Hematopoietic multipotent progenitor cell treated with erythropoietin and hydrocortisone succinate and interleukin-3 and kit ligand, for 15 days (in vitro differentiated cells): ENCODE measurements at regions not wholly inside any gene's neighbourhood (a gene's known extent, or its start where the extent isn't known, plus 50 kb on each side); places are given as distances from the start of the nearest gene placed in this dataset.

ENCODE experiments used
- DNase-seq: peaks from one replicate; pipeline ENCODE4 v3.0.0-alpha.2; 2015; ENCODE audit warnings: low spot score

DNA sequence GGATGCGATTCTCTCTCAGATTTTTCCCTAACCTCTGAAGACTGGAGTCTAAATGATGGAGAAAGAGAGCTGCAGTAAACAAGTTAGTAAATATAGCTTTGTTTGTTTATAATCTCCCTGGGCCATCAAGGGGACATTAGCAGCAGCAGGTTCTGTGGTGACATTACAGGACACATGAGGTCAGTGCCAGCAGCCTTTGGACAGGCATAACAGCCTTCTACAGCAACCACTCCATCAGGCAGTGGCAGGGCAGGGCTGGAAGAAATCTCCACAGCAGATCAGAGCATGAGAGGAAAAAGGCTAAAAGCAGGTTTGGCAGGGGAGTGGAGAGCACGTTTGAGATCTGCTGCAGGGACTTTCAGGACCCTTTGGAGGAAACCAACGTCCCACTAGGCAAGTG is 127.6 kb upstream of the ACP3 start:
- DNase-seq: no peak

DNA sequence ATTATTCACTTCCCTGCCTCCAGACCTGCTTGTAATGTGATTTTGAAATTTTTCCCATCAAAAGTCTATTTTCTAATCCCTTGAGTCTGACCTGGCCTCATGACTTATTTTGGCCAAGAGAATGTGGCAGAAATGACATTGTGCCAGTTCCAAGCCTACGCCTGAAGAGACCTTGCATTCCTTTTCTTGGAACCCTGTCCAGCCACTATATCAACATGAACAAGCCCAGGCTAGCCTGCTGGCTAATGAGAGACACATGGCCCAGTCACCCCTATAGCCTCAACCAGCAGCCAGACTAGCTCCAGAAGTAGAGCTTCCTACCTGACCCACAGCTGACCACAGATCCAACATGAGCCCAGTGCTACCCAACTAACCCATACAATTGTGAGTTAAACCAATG is 121.1 kb upstream of the ACP3 start:
- DNase-seq: no peak

DNA sequence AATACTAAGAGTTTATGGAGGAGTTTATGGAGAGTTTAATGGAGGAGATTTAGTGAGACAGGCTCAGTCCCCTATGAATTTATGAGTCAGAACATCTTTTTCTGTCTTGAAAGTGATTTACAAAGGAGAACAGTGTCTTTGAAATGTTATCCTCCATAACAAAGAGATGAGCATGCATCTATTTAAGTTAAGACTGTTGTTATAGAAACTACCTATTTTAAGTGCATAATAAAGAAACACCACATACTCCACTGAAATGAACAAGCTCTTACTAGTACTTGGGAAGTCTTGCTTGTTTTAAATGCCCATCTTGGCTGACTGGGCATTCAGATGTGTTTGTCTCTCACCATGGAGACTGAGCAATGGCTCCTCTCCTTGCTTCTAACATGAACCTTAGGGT is 118.7 kb upstream of the ACP3 start:
- no peak for DNase-seq

DNA sequence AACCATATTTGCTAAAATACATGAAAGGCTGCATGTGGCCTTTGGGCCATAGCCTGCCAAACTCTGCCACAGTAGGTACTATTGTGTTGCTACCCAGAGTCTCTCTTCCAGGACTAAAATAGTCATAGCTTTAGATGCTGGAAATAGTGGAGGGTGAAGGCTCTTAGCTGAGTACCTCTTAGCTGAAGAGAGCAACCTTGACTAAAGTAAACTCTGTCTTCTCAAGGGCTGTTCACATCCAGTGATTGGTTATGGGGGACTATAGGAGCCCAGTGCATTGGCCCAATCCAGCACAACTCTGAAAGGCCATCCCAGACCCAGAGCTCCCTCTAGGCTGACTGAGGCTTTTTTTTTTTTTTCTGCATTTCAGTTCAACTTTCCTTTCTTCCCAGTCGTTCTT is 117.8 kb upstream of the ACP3 start:
- DNase-seq: no peak

DNA sequence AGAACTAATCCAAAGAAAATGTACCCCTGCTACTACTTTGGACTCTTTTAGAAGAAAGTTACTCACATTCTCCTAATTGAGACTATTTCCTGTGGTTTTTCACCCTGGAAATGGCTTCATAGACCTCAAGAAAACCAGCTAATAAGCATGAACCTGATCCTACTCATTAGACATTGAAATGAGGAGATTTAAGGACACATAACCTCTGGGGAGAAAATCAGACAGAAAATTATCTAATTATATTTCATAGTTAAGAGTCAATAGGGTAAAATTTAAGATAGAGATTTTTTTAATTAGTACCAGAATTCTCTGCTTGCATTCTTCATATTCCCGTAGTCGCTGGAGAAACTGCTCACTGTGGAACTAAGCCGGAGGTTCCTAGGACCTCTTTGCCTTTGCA is 114.6 kb upstream of the ACP3 start:
- DNase-seq: no peak

DNA sequence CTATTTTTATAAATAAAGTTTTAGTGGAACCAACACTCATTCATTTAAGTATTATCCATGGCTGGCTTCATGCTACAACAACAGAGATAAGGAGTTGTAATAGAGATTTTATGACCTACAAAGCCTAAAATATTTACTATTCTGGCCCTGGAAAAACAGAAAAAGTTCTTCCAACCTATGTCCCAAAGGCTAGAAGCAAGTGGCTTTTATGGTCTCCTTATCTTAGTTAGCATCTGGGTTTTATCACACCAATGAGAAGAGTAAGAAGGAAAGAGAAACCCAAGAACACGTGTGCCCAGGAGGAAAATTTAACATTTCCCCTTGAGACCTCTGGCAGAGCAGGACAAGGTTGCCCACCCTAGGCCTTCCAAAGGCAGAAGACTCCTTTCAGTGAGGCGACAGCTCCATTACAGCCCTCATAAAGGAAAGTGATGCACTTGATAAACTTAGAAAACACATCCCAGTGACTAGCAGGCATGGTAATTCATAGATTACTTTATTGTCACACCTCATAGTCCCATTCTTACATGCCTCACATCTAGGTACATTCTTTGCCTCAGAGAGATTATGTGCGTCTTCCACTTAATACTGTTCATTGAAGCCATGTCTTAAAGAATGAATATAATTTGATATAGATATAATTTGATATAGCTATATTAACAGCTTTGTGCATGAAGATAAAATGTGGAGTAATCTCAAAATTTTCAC is 113.2 kb upstream of the ACP3 start:
- no peak for DNase-seq

DNA sequence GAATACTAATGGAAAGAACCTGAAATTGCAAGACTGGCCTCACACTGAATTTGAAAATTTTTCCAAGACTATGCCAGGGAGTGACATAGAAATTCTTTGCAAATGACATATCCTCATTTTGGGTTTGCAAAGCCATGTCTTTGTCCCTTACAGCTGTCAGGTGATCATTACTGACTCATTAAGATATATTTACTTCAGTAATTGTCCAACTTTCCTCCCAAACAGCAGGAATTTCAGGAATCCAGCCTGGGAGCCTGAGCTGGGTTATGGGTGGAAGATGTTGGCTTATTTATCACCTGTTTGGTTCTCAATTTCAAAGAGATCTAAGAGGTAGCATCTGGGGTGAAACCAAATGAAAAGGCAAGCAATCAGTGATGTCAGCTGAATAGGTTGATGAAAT is 111.6 kb upstream of the ACP3 start:
- DNase-seq: no peak

DNA sequence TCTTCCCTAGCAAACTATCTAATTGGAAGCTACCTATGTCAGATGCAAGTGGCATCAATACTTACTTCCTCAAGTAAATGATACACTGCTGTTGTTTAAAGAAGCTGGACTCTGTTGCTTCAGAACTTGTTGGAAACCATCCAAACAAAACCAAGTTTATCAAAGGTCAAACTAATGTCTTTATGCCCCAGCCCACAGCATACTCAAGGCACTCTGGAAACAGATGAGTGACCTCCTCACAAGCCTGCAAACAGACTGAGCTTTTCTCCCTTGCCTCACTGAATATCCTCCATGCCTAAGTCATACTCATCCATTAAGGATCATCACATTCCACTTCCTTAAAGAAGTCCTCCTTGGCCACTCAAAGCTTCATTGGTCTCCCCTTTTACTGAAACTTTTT is 107.4 kb upstream of the ACP3 start:
- DNase-seq: no peak

DNA sequence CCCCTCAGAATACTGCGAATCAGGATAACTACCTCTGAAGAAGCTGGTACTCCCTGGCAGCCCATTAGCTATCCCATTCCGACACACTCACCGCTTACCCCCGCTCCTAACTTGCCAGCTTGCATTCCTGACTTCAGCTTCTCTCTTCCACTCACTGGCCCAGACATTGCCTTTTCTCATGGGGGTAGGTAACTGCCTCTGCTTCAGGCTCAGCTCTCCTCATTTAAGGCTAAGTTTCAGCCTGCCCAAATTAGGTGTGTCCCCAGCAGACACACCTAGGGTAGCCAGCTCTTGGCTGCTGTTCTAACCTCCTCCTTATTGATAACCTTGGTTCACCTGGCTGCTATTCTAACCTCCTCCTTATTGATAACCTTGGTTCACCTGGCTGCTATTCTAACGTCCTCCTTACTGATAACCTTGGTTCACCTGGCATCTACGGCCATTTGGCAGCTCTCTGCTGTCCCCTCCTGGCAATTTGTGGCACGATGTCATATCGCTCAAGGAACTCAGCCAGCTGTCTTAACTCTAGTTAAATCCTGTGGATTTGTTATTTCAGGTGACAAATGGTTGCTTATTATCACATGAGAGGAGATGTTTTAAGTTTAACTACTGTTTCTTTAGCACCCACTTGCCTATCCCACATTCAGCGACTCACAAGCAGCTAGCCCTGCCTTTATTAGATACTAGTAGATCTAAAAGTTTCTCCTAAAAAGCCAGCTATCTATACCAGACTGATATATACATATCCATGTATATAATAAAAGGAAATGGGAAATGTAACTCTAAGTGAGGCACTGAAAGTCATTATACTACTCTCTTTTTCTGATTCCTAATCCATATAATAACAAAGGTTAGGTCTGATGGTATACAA is 106.5 kb upstream of the ACP3 start:
- no peak for DNase-seq

DNA sequence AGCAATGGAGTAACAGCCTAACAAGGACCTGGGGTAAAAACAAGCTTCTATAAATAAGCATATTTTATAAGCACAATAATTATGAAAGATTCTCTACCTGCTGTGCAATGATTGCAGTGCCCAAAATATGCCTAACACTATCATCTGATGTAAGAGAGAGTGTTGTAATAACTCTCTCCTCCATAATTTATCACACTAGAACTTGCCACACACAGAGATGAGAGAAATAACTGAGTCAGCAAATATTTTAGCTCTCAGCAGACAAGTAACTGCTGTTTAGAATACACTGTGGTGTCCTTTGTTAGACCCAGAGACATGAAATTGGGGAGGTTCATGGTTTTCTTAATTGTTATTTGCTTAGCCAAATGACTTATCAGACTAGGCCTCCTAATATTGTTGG is 105.3 kb upstream of the ACP3 start:
- no peak for DNase-seq

DNA sequence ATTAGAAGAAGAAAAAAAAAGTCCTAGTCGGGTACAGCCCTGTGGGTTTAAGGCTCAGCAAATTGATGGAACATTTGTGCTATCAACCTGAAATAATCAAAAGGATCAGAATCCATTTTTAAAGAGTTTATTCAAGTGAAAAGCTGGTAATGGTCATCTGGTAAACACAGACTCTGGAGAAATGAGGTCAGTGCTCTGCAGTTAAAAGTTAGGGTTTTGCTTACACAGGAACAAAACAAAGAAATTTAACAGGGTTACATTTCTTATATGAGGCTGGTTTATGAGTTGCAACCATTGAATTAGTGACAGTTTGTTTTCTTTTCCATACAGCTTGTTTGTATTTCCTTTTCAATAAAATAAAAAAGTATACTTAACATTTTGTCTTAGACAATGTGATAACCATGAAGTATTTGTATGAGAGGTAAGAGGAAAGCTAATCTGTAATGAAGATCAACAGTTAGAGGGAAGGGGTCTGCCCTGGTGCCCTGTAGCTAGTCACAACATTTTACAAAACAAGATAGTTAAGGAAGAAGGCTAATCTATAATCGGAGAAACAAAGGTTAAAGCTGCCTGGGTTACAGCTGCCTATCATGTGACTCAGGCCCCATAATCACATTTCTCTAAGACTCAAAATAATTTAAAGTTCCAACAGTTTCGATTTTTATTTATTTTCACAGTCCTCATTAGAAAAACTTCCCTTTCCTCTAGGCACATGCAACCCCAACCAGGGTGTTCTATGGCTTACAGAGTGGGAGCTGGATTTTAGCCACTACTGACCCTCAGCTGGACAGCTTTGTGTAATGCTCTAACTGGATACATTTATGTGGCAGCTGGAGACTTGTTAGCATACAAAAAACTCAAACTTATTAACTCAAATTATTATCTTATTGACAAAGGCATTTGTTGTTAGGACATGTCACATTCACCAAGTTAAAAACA is 98.1 kb upstream of the ACP3 start:
- no peak for DNase-seq

DNA sequence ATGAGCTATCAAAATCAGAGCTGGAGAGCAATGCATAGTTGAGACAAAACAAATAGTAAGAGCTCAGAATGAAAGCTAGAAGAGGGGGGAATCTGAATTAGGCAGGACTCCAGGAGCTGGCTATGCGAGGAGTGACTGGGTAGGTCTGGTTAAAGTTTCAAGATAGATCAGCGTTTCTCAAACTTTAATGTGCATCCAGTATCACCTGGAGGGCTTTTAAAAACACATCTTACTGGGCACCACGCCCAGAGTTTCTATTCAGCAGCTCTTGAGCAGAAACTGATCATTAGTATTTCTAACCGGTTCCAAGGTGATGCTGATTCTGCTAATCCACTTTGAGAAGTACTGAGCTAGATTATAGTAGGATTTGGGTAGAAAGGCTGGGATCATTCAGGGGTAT is 96.2 kb upstream of the ACP3 start:
- DNase-seq: no peak

DNA sequence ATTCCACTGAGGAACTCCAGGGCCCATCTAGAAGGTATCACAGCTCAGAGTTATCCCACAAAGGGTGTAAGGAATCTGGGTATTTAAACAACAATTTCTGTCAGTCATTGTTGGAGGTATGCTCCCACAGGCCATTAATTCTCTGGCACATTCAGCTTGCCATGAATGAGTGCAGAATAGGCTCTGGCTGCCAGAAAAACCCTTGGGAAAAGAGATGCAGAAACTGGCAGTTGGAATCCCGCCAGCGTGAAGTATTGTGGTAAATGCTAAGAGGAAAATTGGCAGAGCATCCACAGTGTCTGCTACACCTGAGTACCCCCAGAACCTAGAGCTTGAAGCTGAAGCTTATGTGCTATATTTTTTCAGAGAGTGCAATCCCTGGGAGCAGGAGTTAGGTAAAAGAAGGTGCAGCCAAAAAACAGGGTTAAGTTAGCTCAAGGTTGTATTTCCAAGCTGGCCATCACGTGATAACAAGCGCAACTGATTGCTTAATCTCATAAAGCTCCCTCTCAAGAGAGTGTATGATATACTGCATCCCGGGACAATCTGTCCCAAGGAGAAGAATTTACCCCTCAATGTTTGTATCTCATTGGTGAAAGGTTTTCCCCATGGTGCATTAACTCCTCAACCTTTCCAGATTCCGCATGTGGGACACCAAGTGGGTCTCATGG is 94.2 kb upstream of the ACP3 start:
- no peak for DNase-seq

DNA sequence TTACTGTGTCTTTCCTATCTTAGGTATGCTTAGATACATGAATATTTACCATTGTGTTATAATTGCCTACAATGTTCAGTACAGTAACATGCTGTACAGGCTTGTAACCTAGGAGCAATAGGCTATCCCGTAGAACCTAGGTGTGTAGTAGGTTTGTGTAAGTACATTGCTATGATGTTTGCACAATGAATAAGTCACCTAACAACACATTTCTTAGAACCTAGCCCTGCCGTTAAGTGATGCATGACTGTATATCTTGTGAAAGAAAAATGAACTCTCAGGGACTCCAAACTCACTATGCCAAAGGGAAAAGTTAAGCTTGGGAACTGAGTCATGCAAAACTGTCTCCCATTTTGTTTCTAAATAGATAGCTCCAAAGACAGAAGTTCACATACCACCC is 91.5 kb upstream of the ACP3 start:
- no peak for DNase-seq

DNA sequence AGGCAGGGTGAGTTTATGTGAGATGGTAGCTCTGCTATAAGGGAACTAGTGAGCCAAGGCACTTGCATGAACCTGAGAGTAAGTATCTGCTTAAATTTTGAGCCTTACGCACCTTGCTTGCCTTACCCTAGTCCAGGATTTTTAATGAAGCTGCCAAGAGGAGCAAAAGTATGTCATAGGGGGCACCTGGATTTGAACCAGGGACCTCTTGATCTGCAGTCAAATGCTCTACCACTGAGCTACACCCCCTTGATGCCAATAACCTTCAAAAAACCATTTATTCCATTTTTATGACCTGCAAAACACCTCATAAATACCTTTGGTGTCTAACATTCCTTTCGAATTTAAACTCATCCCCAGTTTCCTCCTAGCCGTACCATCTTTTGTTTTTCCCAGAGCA is 88.3 kb upstream of the ACP3 start:
- DNase-seq: no peak

DNA sequence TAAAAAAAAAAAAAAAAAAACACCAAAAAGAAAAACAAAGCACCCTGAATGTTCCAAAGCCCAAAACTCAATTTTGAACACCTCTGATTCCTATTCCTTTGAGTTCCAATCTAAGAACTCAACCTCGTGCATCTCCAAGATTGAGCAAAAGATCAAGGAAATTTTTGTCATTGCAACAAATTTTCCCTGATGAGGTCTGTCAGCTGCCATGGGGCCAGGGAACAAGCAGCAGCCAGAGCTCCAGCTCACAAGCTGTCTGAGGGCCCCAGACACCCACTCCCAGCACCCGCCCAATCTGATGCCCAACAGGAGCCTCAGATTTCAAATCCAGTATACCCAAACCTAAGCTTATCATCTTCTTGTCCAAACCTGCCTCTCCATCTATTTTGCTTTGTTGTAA is 87.6 kb upstream of the ACP3 start:
- no peak for DNase-seq

DNA sequence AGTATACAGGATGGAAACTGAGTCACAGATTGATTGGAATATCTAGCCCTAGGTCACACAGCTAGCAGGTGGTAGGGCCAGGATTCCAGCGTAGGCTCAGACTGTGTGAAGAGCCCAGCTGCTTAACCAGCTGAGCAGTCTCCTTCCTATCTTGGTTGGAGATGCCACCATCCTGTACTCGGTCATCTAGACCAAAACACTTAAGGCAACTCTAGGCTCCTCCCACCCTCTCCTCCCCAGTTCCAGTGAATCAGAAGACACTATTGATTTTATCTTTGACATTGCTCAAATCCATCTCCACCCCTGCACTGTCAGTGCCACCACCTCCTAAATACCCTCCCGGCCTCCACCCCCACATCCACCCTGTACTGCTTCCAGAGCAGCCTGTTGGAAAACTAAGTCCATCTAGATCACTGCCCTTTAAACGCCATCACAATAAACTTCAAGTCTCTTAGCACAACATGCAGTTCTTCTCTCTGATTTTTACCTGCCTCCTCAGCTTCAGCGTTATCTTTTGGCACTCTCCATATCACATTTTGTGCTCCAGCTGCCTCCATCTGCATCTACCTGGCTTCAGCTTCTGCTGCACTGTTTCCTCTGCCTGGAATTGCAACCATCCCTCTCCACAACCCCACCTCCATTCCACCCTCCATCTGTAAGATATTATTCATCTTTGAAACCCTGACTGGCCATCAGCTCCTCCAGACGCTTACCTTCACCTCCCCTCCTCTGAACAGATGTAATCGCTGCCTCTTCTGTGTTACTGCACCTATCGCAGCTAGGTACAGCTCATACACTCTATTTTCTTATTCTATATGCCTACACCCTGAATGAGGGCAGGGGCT is 86.8 kb upstream of the ACP3 start:
- DNase-seq: no peak

DNA sequence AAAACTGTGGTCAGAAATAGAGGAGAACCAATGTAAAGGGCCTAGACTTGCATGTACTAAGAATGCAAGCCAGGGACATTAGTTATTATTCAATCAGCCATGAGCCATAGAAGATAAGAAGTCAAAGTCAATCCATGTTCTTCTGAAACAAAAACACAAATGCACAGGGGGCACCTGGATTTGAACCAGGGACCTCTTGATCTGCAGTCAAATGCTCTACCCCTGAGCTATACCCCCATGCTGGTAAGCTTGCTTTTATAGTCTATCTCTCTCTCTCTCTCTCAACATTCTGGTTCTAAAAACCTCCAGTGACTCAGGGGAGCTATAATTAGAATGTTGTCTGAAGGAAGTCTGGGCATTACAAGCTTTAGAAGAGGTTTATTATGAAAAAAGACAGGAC is 85.6 kb upstream of the ACP3 start:
- DNase-seq: no peak

DNA sequence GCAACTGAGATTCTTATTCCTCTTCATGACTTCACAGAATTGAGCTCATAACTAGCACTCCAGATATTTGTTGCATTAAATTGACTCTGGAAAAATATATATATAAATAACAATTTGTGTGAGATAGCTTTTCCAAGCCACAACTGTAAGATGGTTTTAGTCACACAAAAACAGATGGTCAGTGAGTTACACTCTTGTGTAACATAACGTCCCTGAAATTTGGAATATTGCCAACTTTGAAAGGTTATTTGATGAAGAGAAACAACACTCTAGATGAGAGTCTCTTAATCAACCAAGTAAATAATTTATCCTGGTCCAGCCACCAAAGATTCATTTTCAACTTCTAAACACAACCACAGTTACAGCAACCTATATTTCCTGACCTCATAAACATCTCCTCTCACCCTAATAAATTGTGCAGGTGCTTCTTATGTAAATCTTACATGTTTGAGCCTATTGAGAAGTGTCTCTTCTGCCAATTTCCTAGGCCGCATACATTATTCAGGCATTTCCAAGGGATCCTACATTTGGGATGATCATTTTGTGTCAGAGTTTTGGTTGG is 84.9 kb upstream of the ACP3 start:
- no peak for DNase-seq

DNA sequence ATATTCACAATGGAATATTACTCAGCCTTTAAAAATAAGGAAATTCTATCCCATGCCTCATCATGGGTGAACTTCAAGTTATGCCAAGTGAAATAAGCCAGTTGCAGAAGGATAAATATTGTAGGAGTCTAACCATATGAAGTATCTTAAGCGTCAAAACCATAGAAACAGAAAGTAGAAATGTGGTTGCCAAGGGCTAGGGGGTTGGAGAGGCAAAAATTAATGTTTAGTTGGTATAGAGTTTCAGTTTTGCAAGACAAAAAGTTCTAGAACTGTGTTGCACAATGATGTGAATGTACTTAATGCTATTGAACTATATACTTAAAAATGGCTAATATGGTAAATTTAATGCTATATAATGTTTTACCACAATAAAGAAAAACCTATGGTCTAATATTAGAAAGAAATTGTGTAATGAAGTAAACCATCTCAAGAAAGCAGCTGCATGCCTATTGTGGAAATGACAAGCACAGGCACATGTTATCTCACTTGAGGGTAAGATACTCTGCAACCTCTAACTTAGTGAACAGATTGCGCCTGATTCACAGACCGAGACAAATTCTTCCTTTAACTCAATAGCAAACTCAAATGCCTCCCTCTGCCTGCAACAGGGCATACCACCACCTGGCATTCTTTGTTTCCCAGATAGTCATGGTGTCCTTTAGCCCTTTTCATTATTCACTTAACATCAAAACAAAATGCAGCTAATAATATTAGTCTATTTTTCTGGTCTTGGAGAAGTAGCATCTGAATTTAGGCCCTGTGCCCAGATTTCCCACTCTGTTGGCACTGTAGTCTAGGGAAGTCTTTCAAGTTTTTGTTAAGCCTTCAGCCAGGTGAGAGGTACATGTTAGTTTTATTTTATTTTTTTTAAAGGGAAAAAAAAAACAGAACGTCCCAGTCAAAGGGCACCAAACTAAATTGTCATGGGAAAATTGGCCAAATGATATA is 80.2 kb upstream of the ACP3 start:
- no peak for DNase-seq
